Smooth muscle cell (in vitro differentiated cells): ENCODE measurements at regions not wholly inside any gene's neighbourhood (a gene's known extent, or its start where the extent isn't known, plus 50 kb on each side); places are given as distances from the start of the nearest gene placed in this dataset.

Experiments
- DNase-seq: peaks from one replicate; lab custom pipeline; 2025; ENCODE audit not compliant: unreplicated experiment; lab: John Stamatoyannopoulos, UW
- H2AFZ ChIP-seq: fragments of 200-600 bp; sonication (generic); 2 replicates; pipeline ENCODE4 v1.6.0; 2016; ENCODE audit warnings: antibody characterized with exemption, low read depth, mild to moderate bottlenecking
- H3F3A ChIP-seq: fragments of 200-600 bp; sonication (generic); 2 replicates; pipeline ENCODE4 v1.6.0; 2017; ENCODE audit warnings: antibody characterized with exemption, low read depth
- H3K27ac ChIP-seq: fragments of 200-600 bp; sonication (generic); 2 replicates; pipeline ENCODE4 v1.5.1; 2016; ENCODE audit warnings: low read depth, mild to moderate bottlenecking
- H3K27me3 ChIP-seq: fragments of 200-600 bp; sonication (generic); 2 replicates; pipeline ENCODE4 v1.6.1; 2016; ENCODE audit warnings: low read depth, mild to moderate bottlenecking
- H3K36me3 ChIP-seq: fragments of 200-600 bp; sonication (generic); 2 replicates; pipeline ENCODE4 v1.5.1; 2016; ENCODE audit warnings: low read depth
- H3K4me1 ChIP-seq: fragments of 200-600 bp; sonication (generic); 2 replicates; pipeline ENCODE4 v1.5.1; 2016; ENCODE audit warnings: low read depth
- H3K4me2 ChIP-seq: fragments of 200-600 bp; sonication (generic); 2 replicates; pipeline ENCODE4 v1.6.0; 2016; ENCODE audit warnings: mild to moderate bottlenecking
- H3K4me3 ChIP-seq: fragments of 200-600 bp; sonication (generic); 2 replicates; pipeline ENCODE4 v1.5.1; 2016; ENCODE audit warnings: mild to moderate bottlenecking
- H3K79me2 ChIP-seq: fragments of 200-600 bp; sonication (generic); 2 replicates; pipeline ENCODE4 v1.6.0; 2016; ENCODE audit warnings: low read depth, mild to moderate bottlenecking
- H3K9ac ChIP-seq: fragments of 200-600 bp; sonication (generic); 2 replicates; pipeline ENCODE4 v1.6.0; 2016; ENCODE audit warnings: low read depth
- H3K9me3 ChIP-seq: fragments of 200-600 bp; sonication (generic); replicated peaks from 2 replicates; pipeline ENCODE4 v1.5.1; 2016; ENCODE audit warnings: low read depth
- H4K20me1 ChIP-seq: fragments of 200-600 bp; sonication (generic); 2 replicates; pipeline ENCODE4 v1.6.0; 2016; ENCODE audit warnings: low read depth
- WGBS: methylation state at CpG from one replicate; pipeline ENCODE4 v1.1.7; 2016; ENCODE audit warnings: low lambda C conversion rate; 5-methylcytosine and 5-hydroxymethylcytosine counted together
- TF ChIP-seq, protein P1 (sequence below): fragments of 200-600 bp; sonication (generic); IDR thresholded peaks from 2 replicates; pipeline ENCODE4 v1.5.1; 2017; ENCODE audit warnings: borderline replicate concordance, mild to moderate bottlenecking, antibody characterized with exemption; ENCODE audit not compliant: insufficient read depth, poor library complexity, severe bottlenecking

- no peak for DNase-seq
- no peak overlapping the region for H3K4me2 ChIP-seq
- 91% methylated on average over 3 of the region's 3 CpGs for WGBS
These were observed 147.9 kb upstream of the BTBD3 start for GRCh38 chr20:11769825-11770224.

GRCh38 chr20:11772226-11772730, 145.4 kb upstream of the BTBD3 start:
- Histone ChIP-seq H4K20me1 (no peaks in the 10 kb centered on the region), H2AFZ (no peak overlapping the region), H3K79me2 (no peaks in the 10 kb centered on the region), H3K36me3 (no peaks in the 10 kb centered on the region), H3K27ac (peak overlapping the region; percentile 16), H3K4me3 (no peak overlapping the region), H3K9me3 (no peaks in the 10 kb centered on the region), H3K4me1 (no peaks in the 10 kb centered on the region), H3K9ac (no peak overlapping the region), H3K4me2 (no peak overlapping the region), H3F3A (no peaks in the 10 kb centered on the region), H3K27me3 (no peaks in the 10 kb centered on the region)
- no peak for DNase-seq
- WGBS, result 62% methylated on average over 2 of the region's 2 CpGs
- TF ChIP-seq, protein P1, sequence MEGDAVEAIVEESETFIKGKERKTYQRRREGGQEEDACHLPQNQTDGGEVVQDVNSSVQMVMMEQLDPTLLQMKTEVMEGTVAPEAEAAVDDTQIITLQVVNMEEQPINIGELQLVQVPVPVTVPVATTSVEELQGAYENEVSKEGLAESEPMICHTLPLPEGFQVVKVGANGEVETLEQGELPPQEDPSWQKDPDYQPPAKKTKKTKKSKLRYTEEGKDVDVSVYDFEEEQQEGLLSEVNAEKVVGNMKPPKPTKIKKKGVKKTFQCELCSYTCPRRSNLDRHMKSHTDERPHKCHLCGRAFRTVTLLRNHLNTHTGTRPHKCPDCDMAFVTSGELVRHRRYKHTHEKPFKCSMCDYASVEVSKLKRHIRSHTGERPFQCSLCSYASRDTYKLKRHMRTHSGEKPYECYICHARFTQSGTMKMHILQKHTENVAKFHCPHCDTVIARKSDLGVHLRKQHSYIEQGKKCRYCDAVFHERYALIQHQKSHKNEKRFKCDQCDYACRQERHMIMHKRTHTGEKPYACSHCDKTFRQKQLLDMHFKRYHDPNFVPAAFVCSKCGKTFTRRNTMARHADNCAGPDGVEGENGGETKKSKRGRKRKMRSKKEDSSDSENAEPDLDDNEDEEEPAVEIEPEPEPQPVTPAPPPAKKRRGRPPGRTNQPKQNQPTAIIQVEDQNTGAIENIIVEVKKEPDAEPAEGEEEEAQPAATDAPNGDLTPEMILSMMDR, result no peak

More at GRCh38 chr20:11769825-11770224, 147.9 kb upstream of the BTBD3 start:
- H3K4me3 ChIP-seq, result no peak overlapping the region
- H3K27ac ChIP-seq, result no peak overlapping the region
- no peaks in the 10 kb centered on the region for H3K27me3 ChIP-seq
- TF ChIP-seq, protein P1, result no peak
- no peaks in the 10 kb centered on the region for H3K9me3 ChIP-seq
- H3K36me3 ChIP-seq, result no peaks in the 10 kb centered on the region
- no peaks in the 10 kb centered on the region for H3F3A ChIP-seq
- no peaks in the 10 kb centered on the region for H4K20me1 ChIP-seq
- H3K79me2 ChIP-seq, result no peaks in the 10 kb centered on the region
- no peaks in the 10 kb centered on the region for H3K4me1 ChIP-seq
- H2AFZ ChIP-seq, result no peak overlapping the region
- H3K9ac ChIP-seq, result no peak overlapping the region

DNA sequence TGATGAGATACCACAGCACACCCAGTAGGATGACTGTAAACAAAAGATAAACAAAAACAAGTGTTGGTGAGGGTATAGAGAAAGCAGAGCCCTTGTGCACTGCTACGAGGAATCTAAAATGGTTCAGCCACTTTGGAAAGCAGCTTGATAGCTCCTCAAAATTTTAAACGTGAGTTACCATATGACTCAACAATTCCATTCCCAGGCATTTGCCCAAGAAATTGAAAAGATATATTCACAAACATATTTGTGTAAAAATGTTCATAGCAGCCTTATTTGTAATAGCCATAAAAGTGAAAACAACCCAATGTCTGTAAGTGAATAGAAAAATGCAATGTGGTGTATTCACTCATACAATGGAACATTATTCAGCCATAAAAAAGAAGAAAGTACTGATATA, 141.0 kb upstream of the BTBD3 start:
- no peaks in the 10 kb centered on the region for H3K36me3 ChIP-seq
- no peak overlapping the region for H3K4me2 ChIP-seq
- H3K27ac ChIP-seq, result no peak overlapping the region
- H3K79me2 ChIP-seq, result no peaks in the 10 kb centered on the region
- no peak overlapping the region for H3K9ac ChIP-seq
- H2AFZ ChIP-seq, result no peak overlapping the region
- no peak for DNase-seq
- H4K20me1 ChIP-seq, result no peaks in the 10 kb centered on the region
- TF ChIP-seq, protein P1, result no peak
- 86% methylated on average over 2 of the region's 2 CpGs for WGBS
- H3F3A ChIP-seq, result no peaks in the 10 kb centered on the region
- no peaks in the 10 kb centered on the region for H3K9me3 ChIP-seq
- H3K4me3 ChIP-seq, result no peak overlapping the region
- H3K4me1 ChIP-seq, result peaks cover 5% of the 10 kb centered on the region
- no peaks in the 10 kb centered on the region for H3K27me3 ChIP-seq

DNA sequence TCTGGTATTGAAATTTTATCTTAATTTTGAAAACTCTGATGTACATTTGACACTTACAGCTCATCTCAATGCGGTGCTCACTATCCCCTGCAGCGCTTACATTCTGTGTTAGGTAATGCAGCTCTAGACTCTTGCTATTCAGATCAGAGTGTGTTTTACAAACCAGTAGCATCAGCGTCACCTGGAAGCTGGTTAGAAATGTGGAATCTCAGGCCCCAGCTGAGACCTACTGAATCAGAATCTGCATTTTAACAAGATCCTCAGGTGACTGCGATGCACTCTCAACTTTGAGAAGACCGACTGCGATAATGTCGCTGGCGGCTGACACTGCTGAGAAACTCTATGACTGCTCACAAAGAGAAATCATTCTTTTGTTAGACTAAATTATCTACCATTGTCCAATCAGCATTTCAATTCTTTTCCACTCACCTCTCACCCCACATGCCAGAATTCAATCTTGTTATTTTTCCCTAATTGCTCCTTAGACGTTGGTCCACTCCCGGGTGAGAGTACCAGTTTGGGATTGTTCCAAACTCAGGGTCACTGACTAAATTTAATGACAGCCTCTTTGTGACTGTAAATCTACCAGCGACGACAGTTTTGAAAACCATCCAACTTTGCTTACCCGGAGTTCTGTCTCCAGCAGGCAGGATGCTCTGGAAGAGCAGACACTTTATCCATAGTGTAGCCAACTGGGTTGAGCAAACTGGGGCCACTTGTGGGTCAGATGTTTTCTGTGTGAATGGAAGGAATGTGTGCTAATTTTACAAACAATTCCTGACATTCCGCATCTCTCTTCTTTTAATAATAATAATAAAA, 140.1 kb upstream of the BTBD3 start:
- WGBS, result 51% methylated on average over 14 of the region's 14 CpGs
- TF ChIP-seq, protein P1, result no peak
- no peaks in the 10 kb centered on the region for H3F3A ChIP-seq
- no peaks in the 10 kb centered on the region for H3K27me3 ChIP-seq
- H2AFZ ChIP-seq, result peak overlapping the region; percentile 96
- no peak for DNase-seq
- H3K36me3 ChIP-seq, result no peaks in the 10 kb centered on the region
- no peaks in the 10 kb centered on the region for H4K20me1 ChIP-seq
- H3K27ac ChIP-seq, result peak overlapping the region; percentile 4
- no peaks in the 10 kb centered on the region for H3K9me3 ChIP-seq
- peak overlapping the region; percentile 74 for H3K4me2 ChIP-seq
- H3K9ac ChIP-seq, result no peak overlapping the region
- H3K4me1 ChIP-seq, result peaks cover 5% of the 10 kb centered on the region
- H3K4me3 ChIP-seq, result no peak overlapping the region
- H3K79me2 ChIP-seq, result no peaks in the 10 kb centered on the region
